ENCODE measurements at regions not wholly inside any gene's neighbourhood (a gene's known extent, or its start where the extent isn't known, plus 50 kb on each side); places are given as distances from the start of the nearest gene placed in this dataset.

- no TSS peak for BruUV-seq (replicated peaks)
- Histone ChIP-seq H3K36me3 (ENCODE audit: control insufficient read depth in 2 of 2, insufficient read depth in 2 of 2, low read length in 1 of 2) (no peaks in the 10 kb centered on the region), H4K20me1 (ENCODE audit: control insufficient read depth, insufficient read depth) (no peaks in the 10 kb centered on the region), H2AFZ (ENCODE audit: control insufficient read depth, low read depth, low read length) (no peak overlapping the region), H3K27ac (ENCODE audit: control insufficient read depth, insufficient read depth) (no peak overlapping the region), H3K9me3 (replicated peaks; ENCODE audit: control insufficient read depth, insufficient read depth, low read length) (no peaks in the 10 kb centered on the region; the same call in 2 of the 3 replicates), H3K9ac (ENCODE audit: control insufficient read depth, insufficient read depth, low read length) (no peak overlapping the region), H3K79me2 (ENCODE audit: control insufficient read depth, insufficient read depth, low read length) (no peaks in the 10 kb centered on the region), H3K27me3 (replicated peaks in 1 of 2; ENCODE audit: control insufficient read depth in 2 of 2, insufficient read depth in 2 of 2, low read length in 1 of 2) (no peaks in the 10 kb centered on the region), H3K4me2 (ENCODE audit: control insufficient read depth, insufficient read depth) (no peak overlapping the region), H3K4me1 (ENCODE audit: control insufficient read depth, insufficient read depth, low read length) (no peaks in the 10 kb centered on the region), H3K4me3 (no peak overlapping the region)
- CTCF ChIA-PET: interaction anchor here (1.3 kb wide), 1 partner anchor 14 kb away, joined by 5 read pairs; no protein-coding TSS in a partner anchor
- POLR2A ChIA-PET: no interaction called here
- ATAC-seq (no peak), FAIRE-seq (no peak), DNase-seq (ENCODE audit: low read depth, low spot score) (no peak)
- intact Hi-C loops (cut with micrococcal nuclease; ENCODE audit: unreplicated experiment) (no loop called here), in situ Hi-C loops (cut with MboI) (no loop called here)
- RAD21 ChIA-PET (ENCODE audit: unreplicated experiment): interaction anchor here (1.6 kb wide), 1 partner anchor 14 kb away, joined by 3 read pairs; no protein-coding TSS in a partner anchor
- SMC1A ChIA-PET (ENCODE audit: uncharacterized antibody, unreplicated experiment): no interaction called here
- WGBS (ENCODE audit: insufficient coverage, insufficient replicate concordance, low lambda C conversion rate, missing lambda C conversion rate): 0% methylated on average over 2 of the region's 2 CpGs
- TF ChIP-seq HCFC1 (IDR thresholded peaks at IDR 0.05; ENCODE audit: low read length) (no peak), STAT1 (conservative IDR thresholded peaks at IDR 0.05) (no peak), EGR1 (IDR thresholded peaks at IDR 0.05; ENCODE audit: borderline replicate concordance in 1 of 2, low read depth in 2 of 2, low read length in 2 of 2) (no peak), FOXM1 (IDR thresholded peaks at IDR 0.05; ENCODE audit: low read depth, low read length) (no peak), PML (IDR thresholded peaks at IDR 0.05; ENCODE audit: low read length) (no peak), NBN (IDR thresholded peaks at IDR 0.05) (no peak), RAD51 (IDR thresholded peaks at IDR 0.05) (no peak), HSF1 (IDR thresholded peaks at IDR 0.05; ENCODE audit: low read depth, low read length) (no peak)
Measured at GRCh38 chr1:67514786-67515185, 84.6 kb upstream of the SERBP1 start.

All from GM12878 (cell line).